Activated CD4-positive, alpha-beta T cell treated with anti-CD3 and anti-CD28 coated beads, Interleukin-2, amount 50 U/mL, for 24 hours (primary cell): ENCODE measurements at regions not wholly inside any gene's neighbourhood (a gene's known extent, or its start where the extent isn't known, plus 50 kb on each side); places are given as distances from the start of the nearest gene placed in this dataset.
"Not testable (repeated sequence)": the region's sequence is repeated elsewhere in the genome, so short reads cannot be mapped to it uniquely, and the experiment has no call there.

Source experiments
- DNase-seq, 2 donors: peaks; one replicate each; pipeline ENCODE4 v3.0.0-alpha.2; 2020; ENCODE audit warnings: low read depth in 1 of 2, low spot score in 1 of 2

GRCh38 chr7:32765185-32765584 is 126.4 kb downstream of the KBTBD2 start:
- no peak for DNase-seq

DNA sequence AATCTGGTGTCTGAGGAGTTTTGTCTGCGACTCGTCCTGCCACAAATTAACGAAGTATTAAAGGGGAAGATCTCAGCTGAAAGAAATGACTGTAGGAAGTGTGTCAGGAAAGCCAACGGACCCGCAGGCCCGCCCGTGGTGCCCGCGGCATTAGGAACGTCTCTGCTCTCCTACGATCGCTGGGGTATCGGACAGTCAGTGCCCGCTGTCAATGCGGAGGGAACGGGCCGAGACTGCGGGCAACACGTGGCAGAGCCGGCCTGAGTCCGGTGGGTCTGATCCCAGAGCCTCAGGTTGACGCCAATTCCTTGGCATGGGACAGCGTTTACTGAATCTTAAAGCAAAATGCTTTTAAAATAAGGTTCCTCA is 128.7 kb downstream of the KBTBD2 start:
- DNase-seq: no peak

DNA sequence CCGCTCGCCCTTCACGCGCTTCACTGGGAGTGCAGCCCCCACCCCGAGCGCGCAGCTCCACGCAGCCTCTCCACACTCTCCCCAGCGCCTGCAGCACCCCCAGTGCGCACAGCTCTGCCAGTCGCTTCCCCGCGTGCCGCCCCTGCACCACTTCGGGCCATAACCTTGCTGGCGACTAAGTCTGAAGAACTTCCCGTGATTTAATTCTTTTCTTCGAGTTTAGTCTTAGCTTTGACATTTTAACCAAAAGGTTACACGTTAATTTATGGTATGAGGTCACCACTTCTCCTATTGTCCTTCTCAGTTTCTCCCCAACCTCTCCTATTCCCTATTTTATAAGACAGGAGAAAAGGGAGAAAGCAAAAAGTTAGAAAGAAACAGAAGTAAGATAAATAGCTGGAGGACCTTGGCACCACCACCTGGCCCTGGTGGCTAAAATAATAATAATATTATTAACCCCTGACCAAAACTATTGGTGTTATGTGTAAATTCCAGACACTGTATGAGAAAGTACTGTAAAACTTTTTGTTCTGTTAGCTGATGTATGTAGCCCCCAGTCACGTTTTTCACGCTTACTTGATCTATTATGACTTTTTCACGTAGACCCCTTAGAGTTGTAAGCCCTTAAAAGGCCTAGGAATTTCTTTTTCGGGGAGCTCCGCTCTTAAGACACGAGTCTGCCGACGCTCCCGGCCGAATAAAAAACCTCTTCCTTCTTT is 129.2 kb downstream of the KBTBD2 start:
- DNase-seq: not testable (repeated sequence)

- no peak for DNase-seq
Measured at GRCh38 chr7:32761451-32762205, 129.9 kb downstream of the KBTBD2 start.

- DNase-seq: not testable (repeated sequence)
Measured at GRCh38 chr7:32760755-32761154, 130.8 kb downstream of the KBTBD2 start.

GRCh38 chr7:32759859-32760258 is 131.7 kb downstream of the KBTBD2 start:
- DNase-seq: not testable (repeated sequence)

DNA sequence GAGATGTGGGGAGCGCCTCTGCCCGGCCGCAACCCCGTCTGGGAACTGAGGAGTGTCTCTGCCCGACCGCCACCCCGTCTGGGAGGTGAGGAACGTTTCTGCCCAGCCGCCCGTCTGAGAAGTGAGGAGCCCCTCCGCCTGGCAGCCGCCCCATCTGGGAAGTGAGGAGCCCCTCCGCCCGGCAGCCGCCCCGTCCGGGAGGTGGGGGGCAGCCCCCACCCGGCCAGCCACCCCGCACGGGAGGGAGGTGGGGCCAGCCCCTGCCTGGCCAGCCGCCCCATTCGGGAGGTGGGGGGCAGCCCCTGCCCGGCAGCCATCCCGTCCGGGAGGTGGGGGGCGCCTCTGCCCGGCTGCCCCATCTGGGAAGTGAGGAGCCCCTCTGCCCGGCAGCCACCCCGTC is 137.7 kb downstream of the KBTBD2 start:
- DNase-seq: not testable (repeated sequence)

- not testable (repeated sequence) for DNase-seq
Measured at GRCh38 chr7:32748337-32748736, 143.2 kb downstream of the KBTBD2 start.

GRCh38 chr7:32747443-32748148 is 144.0 kb downstream of the KBTBD2 start:
- DNase-seq: not testable (repeated sequence)

GRCh38 chr7:32741853-32742476 is 149.6 kb downstream of the KBTBD2 start:
- not testable (repeated sequence) for DNase-seq

- DNase-seq: not testable (repeated sequence)
Measured at GRCh38 chr7:32739749-32740148, 151.8 kb downstream of the KBTBD2 start.

- not testable (repeated sequence) for DNase-seq
Measured at GRCh38 chr7:32738390-32738789, 153.2 kb downstream of the KBTBD2 start.

DNA sequence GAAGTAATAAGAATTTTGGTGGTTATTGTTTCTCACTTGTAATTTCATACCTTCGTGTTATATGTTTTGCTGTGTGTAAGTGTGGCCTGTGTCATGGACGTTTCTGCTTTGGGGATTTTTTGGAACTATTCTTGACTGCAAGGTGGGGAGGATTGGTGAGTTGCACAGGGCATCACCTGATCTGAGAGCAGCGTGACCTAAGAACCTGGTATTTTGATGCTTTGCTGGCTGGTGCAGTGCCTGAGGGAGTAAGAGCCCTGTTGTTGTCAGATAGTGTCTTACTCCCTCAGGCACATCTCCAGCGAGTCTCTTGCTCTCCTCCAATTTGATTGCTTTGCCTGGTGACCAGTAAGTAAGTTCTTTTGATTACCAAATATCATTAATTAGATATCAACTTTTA is 158.8 kb downstream of the KBTBD2 start:
- DNase-seq: not testable (repeated sequence)

DNA sequence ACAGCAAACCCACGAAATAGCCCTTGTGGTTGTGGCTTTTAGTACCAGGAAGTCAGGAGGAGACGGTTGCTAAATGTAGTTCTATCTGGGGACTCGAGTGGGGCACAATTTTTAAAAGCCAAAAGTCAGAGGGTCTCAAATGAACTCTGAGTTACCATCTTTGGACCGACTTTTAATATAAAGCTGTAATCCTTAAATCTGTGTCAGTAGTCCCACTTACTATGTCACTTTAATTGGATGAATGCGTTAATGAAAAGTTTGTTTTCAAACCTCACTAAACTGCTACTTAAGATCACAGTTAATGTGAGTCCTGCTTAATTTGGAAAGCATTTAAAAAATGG is 162.3 kb downstream of the KBTBD2 start:
- not testable (repeated sequence) for DNase-seq

- DNase-seq: peak; percentile 3 to 4
Measured at GRCh38 chr7:32728412-32729334, 162.9 kb downstream of the KBTBD2 start.

DNA sequence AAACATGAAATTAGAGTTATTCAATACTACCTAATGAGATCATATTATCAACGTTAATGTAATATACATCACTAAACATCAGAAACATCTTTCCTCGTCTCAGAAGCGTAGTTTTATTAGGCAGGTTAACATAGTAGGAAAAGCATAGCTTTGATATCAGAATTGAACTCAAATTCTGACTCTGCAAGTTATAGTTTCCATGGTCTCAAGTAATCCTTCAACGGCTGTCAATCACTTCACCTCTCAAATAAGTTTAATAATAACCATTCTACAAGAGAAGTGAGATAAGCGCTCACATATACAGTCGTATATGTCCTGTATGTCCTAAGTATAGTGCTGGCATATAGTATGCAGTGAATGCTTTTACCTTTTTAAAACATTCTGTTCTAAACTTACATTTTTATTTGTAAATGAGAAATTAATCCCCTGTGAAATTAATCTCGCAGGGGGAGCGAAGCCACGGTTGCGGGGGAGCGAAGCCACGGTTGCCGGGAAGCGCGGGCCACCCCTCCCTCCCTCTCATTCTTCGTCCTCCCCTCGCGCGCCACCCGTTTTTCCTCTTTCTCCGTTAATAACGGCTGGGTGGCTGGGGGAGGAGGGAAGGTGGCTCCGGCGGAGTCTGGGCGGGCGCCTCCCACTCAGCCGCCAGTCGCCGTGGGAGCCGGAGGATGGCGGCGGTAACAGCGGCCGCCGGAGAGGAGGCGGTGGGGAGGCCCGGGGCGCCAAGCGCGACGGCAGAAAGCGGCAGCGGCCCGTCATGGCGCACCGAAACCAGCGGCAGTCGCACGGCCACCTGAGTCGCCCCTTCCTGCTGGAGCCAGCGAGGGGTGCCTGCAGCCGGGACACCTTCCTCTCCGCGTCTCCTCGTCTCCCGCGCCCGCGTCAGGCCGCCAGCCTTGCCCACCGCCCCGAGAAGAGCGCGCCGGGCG is 163.8 kb downstream of the KBTBD2 start:
- DNase-seq: peak; percentile 1 to 7

DNA sequence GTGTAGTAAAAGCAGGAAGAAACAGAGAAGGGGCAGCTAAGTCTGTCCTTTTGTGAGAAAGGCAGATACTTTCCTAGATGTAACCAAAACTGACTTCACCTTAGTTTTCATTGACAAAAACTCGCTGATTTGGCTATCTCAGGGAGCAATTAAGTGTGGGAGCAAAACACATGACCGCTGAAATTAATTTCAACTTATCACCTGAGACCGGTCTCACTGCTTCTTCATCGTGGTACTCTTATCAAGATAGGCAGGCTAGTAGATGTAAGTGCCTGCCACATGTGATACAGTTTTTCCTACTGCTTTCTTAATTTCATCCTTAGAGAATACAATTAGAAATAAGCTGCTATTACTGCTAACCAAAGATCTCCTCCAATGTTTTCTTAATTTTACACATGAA is 168.7 kb downstream of the KBTBD2 start:
- DNase-seq: not testable (repeated sequence)

- no peak for DNase-seq
Measured at GRCh38 chr7:32694182-32694581, 197.4 kb downstream of the KBTBD2 start.
